Ramos (cell line): ENCODE measurements at regions not wholly inside any gene's neighbourhood (a gene's known extent, or its start where the extent isn't known, plus 50 kb on each side); places are given as distances from the start of the nearest gene placed in this dataset.
"Not testable (repeated sequence)": the region's sequence is repeated elsewhere in the genome, so short reads cannot be mapped to it uniquely, and the experiment has no call there.

Experiments
- in situ Hi-C: fragments of 300-500 bp; cut with MboI; formaldehyde crosslinking; loops from one replicate; pipeline ENCODE4 v1.14.3; 2022; ENCODE audit warnings: low sequenced_read_pairs; ENCODE audit not compliant: unreplicated experiment

DNA sequence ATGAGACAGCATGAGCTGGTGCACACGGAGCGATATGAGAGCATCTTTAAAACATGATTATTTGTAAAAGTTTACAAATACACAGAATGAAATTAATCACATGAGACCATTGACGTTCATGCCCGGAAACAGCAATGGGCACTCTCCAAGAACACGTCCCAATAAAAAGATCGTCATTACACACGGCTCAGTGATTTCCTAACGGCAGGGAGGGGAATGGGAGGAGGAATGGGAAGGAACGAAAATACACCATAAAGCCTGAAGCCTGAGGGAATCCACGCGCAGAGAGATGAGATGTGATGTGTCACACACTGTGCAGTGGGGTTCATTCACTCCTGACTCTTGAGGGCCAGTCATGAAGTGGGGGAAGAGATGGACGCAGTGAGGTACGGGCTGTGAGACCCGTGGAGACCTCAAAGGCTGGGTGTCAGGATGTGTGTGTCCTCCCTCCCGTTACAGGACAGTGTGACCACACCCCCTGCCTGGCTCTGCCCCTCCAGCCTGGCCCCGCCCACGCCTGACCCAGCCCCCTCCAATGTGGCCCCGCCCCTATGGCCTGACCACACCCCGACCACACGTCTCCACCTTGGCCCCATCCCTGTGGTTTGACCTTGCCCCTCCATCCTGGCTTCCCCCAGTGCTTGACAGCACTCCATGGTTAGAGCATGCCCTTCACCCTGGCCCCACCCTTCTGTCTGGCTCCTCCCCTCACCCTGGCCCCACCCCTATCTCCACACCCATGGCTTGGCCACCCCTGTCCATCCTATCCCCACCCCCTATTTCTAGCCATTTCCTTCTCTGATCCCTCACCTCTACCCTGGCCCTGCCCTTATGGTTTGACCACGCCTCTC is 270.5 kb upstream of the SFSWAP start:
- in situ Hi-C loops: not testable (repeated sequence)

DNA sequence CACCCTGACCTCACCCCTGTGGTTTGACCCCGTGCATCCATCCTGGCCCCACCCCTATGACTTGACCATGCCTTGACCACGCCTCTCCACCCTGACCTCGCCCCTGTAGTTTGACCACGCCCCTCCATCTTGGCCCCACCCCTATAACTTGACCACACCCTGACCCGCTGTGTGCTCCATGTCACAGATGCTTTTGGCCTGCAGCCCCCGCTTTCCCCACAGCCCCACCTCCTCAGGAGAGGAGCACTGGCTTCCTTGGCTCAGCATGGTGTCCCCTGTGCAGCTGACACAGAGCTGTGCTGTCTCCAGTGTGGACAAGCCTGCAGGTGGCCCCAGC is 269.9 kb upstream of the SFSWAP start:
- in situ Hi-C loops: no loop called here

DNA sequence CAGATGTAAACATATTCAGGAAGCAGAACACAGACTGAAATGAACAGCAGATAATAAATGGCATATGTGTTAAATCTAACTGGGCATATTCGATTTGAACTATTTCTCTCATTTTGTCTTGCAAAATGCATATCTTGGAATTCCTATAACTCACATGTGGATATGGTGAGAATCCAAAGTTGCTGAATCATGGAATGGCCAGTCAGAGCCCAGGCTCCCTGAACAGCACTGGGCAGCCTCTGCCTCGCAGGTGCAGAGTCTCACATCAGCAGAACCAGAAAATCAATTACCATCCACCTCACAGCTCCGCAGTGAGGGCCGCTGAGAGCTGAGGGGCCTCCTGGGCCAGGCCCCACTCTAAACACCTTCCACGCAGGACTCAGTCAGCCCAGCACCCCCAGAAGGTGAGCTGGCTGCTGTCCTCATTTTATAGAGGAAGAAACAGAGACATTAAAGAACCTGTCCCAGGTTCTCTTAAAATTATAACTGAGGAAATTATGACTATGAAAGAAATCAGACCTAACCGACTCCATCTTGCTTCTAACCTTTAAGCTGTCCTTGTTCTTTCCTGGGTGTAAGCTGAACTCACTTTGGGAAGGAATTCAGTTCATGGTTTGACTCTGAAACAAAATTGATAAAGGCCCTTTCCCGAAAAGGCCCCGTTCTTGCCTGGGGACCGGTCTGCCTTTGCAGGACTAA is 269.1 kb upstream of the SFSWAP start:
- in situ Hi-C loops: no loop called here

DNA sequence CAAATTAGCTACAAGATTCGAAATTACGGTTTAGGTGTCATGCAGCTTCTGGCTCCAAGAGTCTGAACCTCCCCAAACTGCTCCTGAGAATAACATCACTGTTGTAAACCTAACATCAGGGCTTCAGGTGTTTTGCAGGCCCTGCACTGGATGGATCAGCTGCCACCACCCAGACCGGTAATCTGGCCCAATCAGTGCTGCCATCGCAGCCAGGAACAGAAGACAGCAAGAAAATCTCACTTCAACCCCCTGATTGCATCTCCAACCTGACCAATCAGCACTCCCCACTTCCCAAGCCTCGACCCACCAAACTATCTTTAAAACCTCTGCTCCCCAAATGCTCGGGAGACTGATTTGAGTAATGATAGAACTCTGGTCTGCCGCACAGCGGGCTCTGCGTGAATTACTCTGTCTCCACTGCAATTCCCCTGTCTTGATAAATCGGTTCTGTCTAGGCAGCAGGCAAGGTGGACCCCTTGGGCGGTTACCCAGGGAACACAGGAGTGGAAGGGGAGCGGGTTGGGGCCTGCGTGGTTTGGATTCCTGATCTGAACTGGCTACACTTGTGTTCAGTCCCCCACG is 268.5 kb upstream of the SFSWAP start:
- in situ Hi-C loops: no loop called here

DNA sequence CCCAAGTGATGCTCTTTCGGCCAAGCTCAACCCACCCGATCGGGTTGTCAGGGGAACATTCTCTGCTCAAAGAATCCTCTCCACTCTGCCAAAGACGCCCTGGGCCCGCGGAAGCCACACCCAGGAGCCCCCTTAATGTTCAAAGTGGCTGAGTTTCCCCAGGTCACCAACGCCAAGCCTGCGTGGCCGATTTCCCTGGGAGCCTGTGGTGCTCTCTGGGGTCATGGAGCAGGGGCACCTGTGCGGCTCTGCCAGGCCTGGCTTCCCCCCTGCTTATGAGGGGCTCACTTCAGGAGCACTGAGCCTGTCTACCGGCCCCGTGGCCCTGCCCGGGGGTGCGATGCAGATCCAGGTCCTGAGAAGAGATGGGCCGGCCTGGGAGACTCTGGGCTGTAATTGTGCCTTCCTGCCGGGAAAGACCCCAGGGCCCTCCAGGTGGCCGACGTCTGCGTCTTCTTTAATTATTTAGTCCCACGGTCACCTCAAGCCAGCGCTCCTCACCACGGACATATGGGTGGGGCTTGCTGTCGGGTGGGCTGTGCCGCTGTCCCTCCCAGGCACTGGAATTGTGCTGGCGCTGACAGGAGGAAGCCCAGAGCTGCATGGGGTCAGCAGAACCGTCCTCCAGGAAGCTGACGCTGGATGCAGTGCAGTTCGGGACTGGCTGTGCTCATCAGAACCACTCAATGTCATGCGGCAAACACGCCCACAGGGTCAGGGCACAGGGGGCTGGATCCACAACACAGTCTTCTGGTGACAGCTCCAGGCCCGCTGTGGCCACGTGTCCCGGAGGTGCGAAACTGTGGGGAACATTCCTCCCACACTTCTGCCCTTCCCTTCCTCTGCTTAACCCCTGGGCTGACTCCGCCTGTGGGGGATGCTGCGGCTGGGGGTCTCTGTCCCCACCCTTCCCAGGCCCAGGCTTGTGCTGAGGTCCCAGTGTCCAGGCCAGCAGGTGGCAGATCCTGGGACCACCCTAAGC is 267.6 kb upstream of the SFSWAP start:
- in situ Hi-C loops: no loop called here

DNA sequence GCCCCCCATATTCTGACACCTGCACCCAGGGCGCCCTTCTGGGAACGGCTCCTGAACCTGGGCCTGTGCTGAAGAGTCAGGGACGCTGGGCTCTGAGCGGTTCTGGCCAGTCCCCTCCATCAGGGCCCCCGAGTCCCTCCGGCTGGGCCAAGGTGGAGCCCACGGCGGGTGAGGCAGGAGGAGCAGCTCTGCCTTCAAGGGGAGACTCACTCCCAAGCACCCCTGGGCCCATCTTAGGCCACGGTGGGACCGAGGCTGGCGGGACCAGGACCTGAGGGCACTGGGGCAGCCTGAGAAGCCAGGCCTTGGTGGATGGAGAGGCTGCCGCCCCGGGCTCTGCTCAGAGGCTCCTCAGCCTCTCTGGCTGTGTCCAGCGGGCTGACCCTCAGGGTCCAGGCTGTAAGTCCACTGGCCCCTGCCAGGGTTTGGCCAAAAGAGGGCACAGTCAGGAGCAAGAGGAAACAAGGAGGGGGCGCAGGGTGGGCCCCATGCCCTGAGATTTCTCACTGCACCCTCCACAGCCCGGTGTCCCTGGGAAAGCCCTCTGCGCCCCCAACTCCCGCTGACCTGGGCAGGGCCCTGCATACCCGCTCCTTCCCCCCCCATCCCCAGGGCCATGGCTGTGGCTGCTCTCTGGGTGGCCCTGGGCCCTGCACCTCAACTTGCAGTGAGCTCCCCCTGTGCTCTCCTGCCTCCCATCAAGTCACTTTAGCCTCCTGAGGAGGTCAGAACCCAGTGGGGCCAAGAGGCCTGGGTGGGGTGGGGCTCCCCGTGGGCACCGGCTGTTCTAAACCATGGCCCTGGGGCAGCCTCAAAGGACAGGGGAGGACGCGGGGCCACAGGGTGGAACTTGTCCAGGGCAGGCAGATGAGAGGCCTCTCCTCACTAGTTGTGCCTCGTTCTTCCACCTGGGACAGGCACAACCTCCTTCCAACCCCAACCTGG is 266.4 kb upstream of the SFSWAP start:
- in situ Hi-C loops: no loop called here

DNA sequence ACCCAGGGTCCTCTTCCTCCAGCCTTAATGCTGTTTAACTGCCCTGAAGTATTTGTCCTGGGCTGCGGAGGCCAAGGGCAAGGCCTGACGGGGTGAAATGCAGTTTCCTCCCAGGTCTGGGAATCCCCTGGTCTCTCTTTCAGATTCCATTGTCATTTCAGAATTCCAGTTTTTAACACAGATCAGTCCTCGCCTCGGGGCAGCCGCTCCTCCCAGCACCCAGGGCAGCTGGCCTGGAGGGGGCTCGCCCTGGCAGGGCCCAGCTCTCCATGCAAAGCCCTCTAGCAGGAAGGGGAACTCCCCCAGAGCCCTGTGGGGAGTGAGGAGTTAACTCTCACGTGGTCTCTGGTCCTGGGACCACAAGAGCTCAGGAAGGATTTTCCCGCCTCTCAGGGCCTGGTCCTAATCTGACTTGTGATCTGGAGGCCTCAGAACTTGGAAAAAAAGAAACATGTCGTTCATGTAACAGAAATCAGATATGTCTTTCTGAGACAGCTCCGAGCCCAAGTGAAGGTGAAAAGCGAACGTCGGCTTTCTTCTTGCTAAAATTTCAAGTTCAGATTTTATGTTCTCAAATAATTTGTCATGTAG is 265.6 kb upstream of the SFSWAP start:
- in situ Hi-C loops: no loop called here

DNA sequence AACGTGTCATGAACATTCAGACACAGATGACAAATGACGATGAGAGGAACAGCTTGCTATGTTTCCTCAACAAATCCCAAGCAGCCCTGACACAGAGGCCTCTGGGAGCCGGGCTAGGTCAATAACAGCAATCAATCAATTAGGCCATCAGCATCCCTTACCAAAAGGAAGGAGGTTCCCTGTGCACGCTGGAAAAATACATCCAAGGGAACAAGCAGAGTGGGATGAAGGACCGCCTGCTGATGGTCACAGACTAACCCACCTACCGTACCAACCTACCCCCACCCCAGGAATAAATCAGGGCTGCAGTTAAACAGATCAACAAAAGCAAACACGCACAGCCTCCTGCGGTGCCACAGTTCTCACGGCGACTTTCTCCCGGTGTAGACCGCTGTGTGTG is 265.1 kb upstream of the SFSWAP start:
- in situ Hi-C loops: no loop called here

DNA sequence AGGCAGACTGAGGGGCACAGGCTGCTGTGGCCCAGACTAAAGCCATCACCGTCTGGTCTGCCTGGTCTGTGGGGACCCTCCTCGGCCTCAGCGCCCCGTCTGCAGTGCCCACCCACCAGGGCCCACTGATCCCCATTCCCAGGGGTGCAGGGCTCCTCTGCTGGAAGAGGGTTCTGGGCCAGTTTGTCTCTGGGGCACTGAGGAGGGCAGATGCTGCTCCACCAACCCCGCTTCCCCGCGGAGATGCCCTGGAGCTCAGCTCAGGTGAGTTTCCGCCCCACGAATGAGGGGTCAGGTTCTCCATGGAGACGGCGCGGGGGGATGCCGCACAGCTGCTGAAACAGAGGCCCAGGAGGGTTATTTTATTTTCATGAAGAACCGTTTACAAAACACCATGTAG is 263.3 kb upstream of the SFSWAP start:
- in situ Hi-C loops: not testable (repeated sequence)

DNA sequence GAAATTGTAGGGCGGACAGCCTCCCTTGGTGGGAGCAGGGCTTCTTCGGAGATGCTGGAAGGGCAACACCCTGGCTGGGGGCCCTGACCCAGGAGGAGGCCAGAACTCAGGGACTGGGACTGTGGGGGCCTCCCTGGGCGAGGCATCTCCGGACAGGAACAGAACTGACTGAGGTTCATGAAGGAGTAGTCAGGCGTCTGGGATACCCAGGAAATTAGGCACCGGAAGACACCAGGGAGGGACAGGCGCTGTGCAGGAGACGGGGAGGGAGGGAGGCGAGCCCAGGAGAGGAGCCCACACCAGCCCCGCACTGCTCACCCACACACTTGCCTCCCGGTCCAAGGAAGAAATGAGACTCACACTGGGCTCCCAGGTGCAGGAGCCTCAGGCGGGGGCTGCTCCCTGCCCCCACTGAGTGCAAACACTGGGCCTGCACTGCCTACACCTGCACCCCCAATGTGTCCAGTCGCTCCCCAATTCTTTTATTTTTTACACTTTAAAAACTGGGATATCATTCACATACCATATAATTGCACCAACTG is 262.6 kb upstream of the SFSWAP start:
- in situ Hi-C loops: no loop called here

DNA sequence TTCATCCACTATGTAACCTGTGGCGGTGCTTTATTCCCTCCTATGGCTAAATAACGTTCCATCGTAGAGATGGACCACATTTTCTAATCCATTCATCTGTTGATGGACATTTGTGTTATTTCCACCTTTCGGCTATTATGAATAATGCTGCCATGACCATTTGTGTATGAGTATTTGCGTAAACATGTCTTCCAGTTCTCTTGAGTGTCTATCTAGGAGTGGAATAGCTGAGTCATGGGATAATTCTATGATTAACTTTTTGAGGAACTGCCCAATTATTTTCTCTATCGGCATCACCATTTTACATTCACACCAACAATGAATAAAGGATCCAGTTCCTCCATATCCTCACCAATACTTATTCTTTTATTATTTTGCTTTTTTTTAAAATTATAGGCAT is 261.9 kb upstream of the SFSWAP start:
- in situ Hi-C loops: no loop called here

DNA sequence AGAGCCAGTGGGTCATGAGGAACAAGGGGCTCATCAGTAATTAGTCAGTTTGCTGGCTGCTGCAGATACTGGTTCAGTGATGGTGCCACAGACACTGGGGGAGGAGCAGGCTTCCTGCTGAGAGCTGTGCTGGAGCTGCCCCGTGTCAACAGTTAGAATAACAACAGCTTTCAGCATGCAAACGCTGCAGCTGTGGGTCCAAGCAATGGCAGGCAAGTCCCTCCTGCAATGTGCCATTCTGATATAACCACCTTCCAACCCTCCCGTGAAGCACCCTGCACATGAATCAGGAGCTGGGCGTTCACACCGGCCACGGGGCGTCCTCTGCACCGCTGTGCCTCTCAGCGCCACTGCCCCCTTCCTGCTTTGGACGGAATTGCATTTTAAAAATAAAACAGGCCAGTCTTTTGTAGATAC is 258.4 kb upstream of the SFSWAP start:
- in situ Hi-C loops: no loop called here

DNA sequence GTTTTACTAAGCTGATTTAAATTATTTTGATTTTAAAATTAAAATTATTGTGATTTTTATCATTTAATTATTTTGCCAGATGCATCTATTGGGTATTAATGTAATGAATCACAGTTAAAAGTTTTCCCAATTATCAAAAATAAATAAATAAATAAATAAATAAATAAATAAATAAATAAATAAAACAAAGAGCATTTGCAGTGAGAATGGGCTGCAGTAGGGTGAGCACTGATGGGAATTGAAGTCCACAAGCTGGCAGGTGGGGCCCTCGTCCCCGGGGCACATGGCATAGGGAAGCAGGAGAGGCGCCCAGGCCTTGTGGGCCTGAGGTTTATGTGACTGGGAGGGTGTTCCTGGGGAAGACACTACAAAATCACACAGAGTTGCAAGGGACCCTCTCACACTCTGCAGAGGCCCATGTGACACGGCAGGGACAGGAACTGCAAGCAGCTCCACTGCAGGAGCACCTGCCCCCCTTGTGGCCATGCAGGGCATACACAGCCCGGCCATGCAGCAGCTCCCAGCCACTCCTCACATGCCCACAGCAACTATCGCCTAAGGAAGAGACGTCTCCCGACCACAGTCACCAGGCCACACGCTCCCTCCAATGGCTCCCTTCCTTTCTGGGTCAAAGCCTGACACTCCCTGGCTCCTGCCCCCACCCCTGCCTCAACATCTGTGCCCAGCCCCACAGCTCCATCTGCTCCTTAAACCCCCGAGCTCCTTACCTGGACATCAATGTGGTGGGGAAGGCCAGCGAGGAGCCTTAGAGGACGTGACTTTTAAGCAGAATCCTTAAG is 256.3 kb upstream of the SFSWAP start:
- in situ Hi-C loops: no loop called here

DNA sequence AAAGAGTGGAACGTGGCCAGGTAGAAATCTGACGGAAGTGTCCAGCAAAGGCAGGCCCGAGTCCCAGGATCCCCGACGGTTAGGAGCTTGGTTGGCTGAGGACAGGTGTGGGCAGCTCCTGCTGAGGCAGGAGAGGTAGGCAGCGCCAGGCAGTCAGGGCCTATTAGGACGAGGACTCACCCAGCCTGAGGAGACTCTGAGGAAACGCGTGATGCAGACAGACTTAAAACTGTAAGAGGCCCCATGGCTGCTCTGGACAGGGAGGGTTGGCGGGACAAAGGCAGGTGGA is 255.7 kb upstream of the SFSWAP start:
- in situ Hi-C loops: no loop called here

DNA sequence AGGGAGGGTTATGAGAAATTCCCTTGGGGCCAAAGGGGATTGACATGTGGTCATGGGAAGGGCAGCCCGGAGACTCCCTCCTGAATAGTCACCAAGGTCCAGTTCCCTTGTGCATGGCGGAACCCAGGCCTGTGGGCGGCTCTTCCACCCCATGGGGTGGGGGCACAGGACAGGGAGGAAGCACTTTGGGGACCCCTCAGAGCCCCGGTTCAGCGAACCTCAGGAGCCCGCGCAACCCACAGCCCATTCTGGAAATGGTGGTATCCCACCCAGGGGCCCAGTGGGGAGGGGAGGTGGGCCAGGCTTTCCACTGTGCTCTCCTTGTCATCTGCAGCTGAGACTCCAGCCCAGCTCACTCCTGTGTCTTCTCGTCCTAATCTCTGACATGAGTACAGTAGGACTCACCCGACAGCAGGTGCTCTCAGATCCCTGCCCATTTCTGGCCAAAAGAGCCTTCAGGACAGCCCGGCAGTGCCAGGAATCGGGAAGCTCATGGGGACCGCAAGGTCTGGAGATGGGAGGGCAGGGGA is 255.2 kb upstream of the SFSWAP start:
- in situ Hi-C loops: no loop called here

DNA sequence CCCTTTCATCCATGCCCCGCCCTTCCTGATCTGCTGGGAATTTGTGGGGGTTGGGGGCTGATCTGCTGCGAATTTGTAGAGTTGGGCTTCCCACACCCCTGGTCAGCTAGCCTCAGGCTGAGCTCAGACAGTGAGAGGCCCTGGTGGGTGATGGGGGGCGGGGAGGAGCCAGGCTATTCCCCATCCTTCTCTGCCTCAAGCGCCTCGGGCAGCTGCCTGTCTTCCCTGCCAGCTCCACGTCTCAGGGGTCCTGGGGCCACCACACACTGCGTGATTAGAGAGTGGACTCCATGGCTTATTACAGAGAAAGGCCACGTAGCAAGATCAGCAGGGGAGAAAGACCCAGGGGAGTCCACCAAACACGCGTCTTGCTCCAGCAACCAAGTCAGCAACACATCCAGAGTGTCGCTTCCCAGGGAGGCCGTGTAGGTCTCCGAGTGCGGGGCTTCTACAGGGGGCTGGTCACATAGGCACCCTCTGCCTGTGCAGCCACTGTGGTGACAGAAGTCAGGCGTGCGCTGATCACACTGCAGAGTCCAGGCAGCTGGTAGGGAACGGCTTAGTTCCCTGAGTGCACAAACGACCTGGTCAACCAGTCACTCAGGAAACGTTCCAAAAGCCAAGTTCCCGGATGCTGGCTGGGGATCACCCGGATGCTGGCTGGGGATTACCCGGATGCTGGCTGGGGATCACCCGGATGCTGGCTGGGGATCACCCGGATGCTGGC is 254.4 kb upstream of the SFSWAP start:
- in situ Hi-C loops: no loop called here

DNA sequence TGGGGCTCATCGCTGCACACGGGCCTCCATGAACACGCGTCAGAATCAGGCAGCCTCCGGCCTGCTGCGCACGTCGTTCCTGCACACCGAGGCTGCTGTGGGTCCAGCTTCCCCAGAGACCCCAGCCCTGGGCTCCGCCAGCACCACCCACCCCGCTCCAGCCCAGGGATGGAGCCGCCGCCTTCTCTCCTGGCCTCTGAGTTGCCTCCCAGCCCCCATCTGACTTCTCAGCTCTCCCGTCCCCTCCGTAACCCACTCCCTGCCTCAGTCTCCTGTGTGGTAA is 253.9 kb upstream of the SFSWAP start:
- in situ Hi-C loops: no loop called here
